Left lung (tissue), 4 donors: ENCODE measurements at regions not wholly inside any gene's neighbourhood (a gene's known extent, or its start where the extent isn't known, plus 50 kb on each side); places are given as distances from the start of the nearest gene placed in this dataset.

Experiments used
- ATAC-seq: fragments of 200-7000 bp; cut with Tn5 transposase; one replicate; pipeline ENCODE4 v1.9.1; 2020; ENCODE audit warnings: moderate library complexity
- DNase-seq, 4 donors: peaks; one replicate each; pipeline ENCODE4 v3.0.0-alpha.2; 2013 to 2020
- H3K27ac ChIP-seq, 2 donors: fragments of 200-600 bp; sonication (generic) in 1 of 2; one replicate each; pipeline versions ENCODE4 v1.5.0 to v1.8.0; 2020 to 2021
- H3K27me3 ChIP-seq, 2 donors: fragments of 200-600 bp; sonication (generic) in 1 of 2; one replicate each; pipeline versions ENCODE4 v1.5.0 to v1.8.0; 2020 to 2021
- H3K36me3 ChIP-seq, 2 donors: fragments of 200-600 bp; sonication (generic) in 1 of 2; one replicate each; pipeline versions ENCODE4 v1.5.0 to v1.8.0; 2020 to 2021
- H3K4me1 ChIP-seq, 2 donors: fragments of 200-600 bp; one replicate each; pipeline ENCODE4 v1.8.0; 2021
- H3K4me3 ChIP-seq, 2 donors: fragments of 200-600 bp; sonication (generic) in 1 of 2; one replicate each; pipeline versions ENCODE4 v1.5.0 to v1.8.0; 2020 to 2021; ENCODE audit warnings: mild to moderate bottlenecking in 1 of 2
- H3K9me3 ChIP-seq, 2 donors: fragments of 200-600 bp; sonication (generic) in 1 of 2; one replicate each; pipeline versions ENCODE4 v1.5.0 to v1.8.0; 2020 to 2021
- CTCF ChIP-seq, 2 donors: fragments of 200-600 bp; sonication (generic) in 1 of 2; IDR thresholded peaks; one replicate each; pipeline versions ENCODE4 v1.5.0 to v1.8.0; 2021; ENCODE audit warnings: antibody characterized with exemption in 2 of 2
- intact Hi-C, 2 donors: fragments of 100-400 bp; cut with DNase I; formaldehyde crosslinking; loops; one replicate each; pipeline versions ENCODE4 v1.11.2 to v1.14.2; 2022
- donor health status: DM: no; HTN: yes; CAD: no.
- donor health status: DM: no; HTN: no; CAD: no.

GRCh38 chr5:174527916-174528540 lies 196.4 kb upstream of the MSX2 start:
- no peak overlapping the region for H3K27ac ChIP-seq
- no peak for TF ChIP-seq CTCF (IDR thresholded peaks at IDR 0.05)
- DNase-seq: peak in 2 of 4 donors; percentile 51 to 67

GRCh38 chr5:174528821-174529544 lies 195.4 kb upstream of the MSX2 start:
- Histone ChIP-seq H3K27ac (no peak overlapping the region), H3K4me1 (peaks cover 6 to 30% of the 10 kb centered on the region in 2 donors), H3K4me3 (no peak overlapping the region), H3K27me3 (peaks cover 0 to 43% of the 10 kb centered on the region in 2 donors), H3K9me3 (no peaks in the 10 kb centered on the region), H3K36me3 (no peaks in the 10 kb centered on the region)
- no peak for TF ChIP-seq CTCF (IDR thresholded peaks at IDR 0.05)
- DNase-seq (no peak), ATAC-seq (no peak)
- intact Hi-C loops: no loop called here

More at GRCh38 chr5:174527916-174528540, 196.4 kb upstream of the MSX2 start:
- Histone ChIP-seq H3K27me3 (peaks cover 0 to 46% of the 10 kb centered on the region in 2 donors), H3K9me3 (no peaks in the 10 kb centered on the region), H3K36me3 (no peaks in the 10 kb centered on the region), H3K4me3 (no peak overlapping the region), H3K4me1 (peaks cover 2 to 23% of the 10 kb centered on the region in 2 donors)
- intact Hi-C loops: no loop called here
- no peak for ATAC-seq

GRCh38 chr5:174529925-174530681 lies 194.3 kb upstream of the MSX2 start:
- H3K9me3 ChIP-seq: no peaks in the 10 kb centered on the region
- TF ChIP-seq CTCF (IDR thresholded peaks at IDR 0.05): no peak
- H3K27me3 ChIP-seq: peaks cover 0 to 40% of the 10 kb centered on the region in 2 donors
- no peak overlapping the region for H3K4me3 ChIP-seq
- H3K4me1 ChIP-seq: peaks cover 6 to 30% of the 10 kb centered on the region in 2 donors
- H3K27ac ChIP-seq: no peak overlapping the region
- H3K36me3 ChIP-seq: no peaks in the 10 kb centered on the region
- intact Hi-C loops: no loop called here
- DNase-seq (no peak), ATAC-seq (no peak)

- Histone ChIP-seq H3K4me3 (no peak overlapping the region), H3K4me1 (peaks cover 6 to 30% of the 10 kb centered on the region in 2 donors), H3K9me3 (no peaks in the 10 kb centered on the region), H3K27me3 (peaks cover 0 to 32% of the 10 kb centered on the region in 2 donors), H3K27ac (peak overlapping the region in 1 of 2 donors; percentile 73), H3K36me3 (no peaks in the 10 kb centered on the region)
- no peak for TF ChIP-seq CTCF (IDR thresholded peaks at IDR 0.05)
- ATAC-seq (no peak), DNase-seq (no peak)
- intact Hi-C loops: no loop called here
Observed at GRCh38 chr5:174531782-174532191, 192.6 kb upstream of the MSX2 start.
